C1 segment of cervical spinal cord (tissue), 14 donors: ENCODE measurements at regions not wholly inside any gene's neighbourhood (a gene's known extent, or its start where the extent isn't known, plus 50 kb on each side); places are given as distances from the start of the nearest gene placed in this dataset.

Experiments used
- DNase-seq, 14 donors: peaks; one replicate each; lab custom pipeline; 2025; lab: John Stamatoyannopoulos, UW

- no peak for DNase-seq
These were observed 147.3 kb upstream of the MAX start for GRCh38 chr14:65249471-65250161.

DNA sequence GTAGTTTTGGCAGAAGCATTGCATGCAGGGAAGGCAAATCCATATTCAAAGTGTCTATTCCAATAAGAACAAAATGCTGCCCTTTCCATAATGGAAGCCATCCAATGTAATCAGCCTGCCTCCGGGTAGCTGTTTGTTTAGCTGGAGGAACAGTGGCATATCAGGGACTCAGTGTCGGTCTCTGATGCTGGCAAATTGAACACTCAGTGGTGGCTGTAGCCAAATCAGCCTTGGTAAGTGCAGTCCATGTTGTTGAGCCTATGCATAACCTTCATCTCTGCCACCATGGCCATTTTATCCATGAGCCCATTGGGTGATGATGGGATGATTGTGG, 147.8 kb upstream of the MAX start:
- DNase-seq = no peak

DNA sequence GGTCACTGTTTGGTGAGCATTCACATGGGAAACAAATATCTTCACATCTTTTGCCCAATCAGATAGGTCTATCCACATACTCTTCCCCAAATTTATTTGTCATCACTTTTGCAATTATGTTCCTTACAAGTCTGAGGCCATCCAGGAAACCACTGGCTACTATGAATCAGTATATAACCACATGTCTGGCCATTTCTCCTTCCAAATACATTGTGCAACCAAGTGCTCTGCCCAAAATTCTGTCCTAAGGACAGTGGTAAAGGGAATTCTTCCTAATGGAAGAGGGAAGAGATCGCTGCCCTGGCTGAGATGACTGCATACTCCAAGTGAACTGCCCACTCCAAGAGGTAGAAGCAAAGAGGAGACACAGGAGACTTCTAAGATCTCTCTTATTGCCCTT, 148.9 kb upstream of the MAX start:
- DNase-seq = no peak

DNA sequence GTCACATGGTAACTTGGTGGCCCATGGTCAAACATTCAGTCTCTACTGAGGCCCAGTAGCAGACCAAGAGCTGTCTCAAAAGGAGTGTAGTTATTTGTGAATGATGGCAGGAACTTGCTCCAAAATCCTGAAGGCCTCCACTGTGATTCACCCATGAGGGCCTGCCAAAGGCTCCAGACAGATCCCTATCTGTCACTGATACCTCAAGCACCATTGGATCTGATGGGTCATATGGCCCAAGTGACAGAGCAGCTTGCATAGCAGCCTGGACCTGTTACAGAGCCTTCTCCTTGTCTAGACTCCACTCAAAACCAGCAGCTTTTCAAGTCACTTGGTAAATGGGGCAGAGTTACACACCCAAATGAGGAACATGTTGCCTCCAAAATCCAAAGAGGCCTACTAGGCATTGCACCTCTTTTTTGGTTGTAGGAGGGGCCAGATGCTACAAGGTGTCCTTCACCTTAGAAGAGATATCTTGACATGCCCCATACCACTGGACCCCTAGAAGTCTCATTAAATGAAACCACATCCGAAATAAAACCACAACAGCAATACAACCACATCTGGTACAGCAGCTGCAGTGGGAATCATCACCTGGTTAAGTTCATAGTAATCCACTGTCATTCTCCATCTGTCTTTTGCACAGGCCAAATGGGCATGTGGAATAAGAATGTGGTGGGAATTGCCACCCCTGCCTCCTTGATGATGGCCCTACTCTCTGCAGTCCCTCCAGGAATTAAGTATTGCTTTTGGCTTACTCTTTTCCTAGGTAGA, 150.4 kb upstream of the MAX start:
- no peak for DNase-seq

DNA sequence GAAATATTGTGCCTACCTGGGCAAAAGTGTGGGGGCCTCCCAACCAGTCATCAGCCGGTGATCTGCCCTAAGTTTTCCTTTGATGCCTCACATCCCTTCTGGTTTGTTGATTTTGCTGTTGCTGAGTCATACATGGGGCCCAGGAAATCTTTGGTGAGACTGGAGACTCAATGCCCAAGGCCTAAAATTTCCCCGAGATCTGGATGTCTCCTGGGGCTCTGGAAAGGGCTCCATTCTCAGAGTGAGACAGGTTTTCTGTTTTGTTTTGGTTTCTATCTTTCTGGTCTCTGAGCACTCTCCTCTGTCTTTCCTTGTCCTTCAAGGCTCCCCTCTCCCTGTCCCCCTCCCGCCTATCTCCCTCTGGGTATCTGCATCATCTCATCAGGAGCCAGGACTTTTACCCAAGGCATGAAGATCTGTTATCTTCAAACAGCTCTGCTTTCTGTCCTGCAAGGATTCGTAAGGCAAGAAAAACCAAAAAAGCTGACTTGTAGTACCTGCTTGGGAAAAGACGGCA, 152.8 kb upstream of the MAX start:
- DNase-seq = no peak

- no peak for DNase-seq
These were observed 153.5 kb upstream of the MAX start for GRCh38 chr14:65255583-65256461.

GRCh38 chr14:65256714-65257113, 154.4 kb upstream of the MAX start:
- DNase-seq = no peak

GRCh38 chr14:65257425-65257824, 155.1 kb upstream of the FUT8 start:
- DNase-seq = no peak

- DNase-seq = no peak
These were observed 154.1 kb upstream of the FUT8 start for GRCh38 chr14:65258391-65258790.

GRCh38 chr14:65259000-65259399, 153.5 kb upstream of the FUT8 start:
- DNase-seq = no peak

- no peak for DNase-seq
These were observed 151.7 kb upstream of the FUT8 start for GRCh38 chr14:65260786-65261185.

- DNase-seq = no peak
These were observed 151.1 kb upstream of the FUT8 start for GRCh38 chr14:65261425-65261920.

DNA sequence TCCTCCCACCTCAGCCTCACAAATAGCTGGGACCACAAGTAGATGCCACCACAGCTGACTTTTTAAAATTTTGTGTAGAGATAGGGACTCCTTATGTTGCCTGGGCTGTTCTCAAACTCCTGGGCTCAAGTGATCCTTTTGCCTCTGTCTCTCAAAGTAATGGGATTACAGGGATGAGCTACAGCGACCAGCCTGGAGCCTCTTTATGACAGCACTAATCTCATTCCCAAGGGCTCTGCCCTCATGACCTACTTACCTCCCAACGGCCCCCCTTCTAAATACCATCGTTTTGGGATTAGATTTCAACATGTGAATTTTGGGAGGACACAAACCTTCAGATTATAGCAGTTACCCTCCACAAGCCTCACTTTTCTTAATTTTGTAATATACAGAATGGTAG, 150.6 kb upstream of the FUT8 start:
- DNase-seq = no peak

DNA sequence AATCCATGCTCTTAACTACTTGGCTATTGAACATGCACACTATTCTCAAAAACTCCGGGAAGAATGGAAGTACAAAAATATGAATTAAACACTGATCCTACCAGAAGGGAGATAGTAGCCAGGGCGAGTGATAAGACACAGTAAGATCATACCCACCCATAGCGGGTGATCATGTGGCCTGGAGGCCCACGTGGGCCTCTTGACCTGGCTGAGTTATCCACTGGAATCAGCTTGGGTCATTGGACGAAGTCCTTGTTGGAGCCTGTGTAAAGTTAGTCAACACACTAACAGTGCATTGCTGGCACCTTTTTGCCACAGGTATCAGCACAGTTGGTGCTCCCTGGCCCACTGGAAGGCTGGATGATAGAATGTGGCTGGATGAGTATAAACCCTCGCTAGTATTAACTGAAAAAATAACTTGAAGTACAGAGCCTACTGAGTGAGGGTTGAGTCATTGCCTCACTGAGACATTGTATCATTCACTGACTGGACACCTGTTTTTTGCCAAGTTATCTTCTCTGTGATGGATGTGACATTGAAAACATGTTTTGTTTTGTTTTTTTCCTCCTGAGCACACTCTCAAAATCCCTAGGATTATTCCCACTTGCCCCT, 149.2 kb upstream of the FUT8 start:
- DNase-seq = no peak

- DNase-seq = no peak
These were observed 144.7 kb upstream of the FUT8 start for GRCh38 chr14:65267856-65268255.

DNA sequence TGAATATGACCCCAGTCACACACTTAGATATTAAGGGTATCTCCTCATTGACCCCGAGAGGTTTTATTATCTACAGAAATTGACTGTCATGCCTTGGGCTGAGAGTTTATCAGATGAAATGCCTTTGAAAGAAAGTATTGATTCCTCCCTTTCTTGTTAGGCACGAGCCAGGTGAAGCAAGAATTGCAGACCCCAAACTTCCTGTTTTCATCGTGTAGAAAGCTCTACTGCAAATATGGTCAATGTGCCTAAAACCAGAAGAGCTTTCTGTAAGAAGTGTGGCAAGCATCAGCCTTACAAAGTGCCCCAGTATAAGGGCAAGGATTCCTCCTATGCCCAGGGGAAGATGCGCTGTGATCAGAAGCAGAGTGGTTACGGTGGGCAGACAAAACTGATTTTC, 143.9 kb upstream of the FUT8 start:
- no peak for DNase-seq

DNA sequence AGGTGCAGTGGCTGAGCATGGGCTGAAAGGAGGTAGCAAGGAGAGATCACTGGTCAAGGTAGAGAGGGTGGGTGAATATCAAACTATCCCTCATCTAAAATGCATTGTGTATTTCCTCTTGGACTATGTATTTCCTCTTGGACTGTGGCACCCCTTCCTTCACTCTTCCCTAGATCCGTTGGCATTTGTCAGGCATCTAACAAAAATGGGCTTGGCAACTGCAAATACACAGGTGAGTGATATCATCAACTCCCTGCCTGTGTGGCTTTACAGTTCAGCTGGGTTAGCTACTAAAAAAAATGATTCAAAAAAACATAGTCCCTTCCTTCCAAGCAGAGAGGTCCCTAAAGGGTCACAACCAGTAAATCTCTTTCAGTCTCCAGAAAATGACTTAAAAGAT, 142.8 kb upstream of the FUT8 start:
- DNase-seq = no peak

DNA sequence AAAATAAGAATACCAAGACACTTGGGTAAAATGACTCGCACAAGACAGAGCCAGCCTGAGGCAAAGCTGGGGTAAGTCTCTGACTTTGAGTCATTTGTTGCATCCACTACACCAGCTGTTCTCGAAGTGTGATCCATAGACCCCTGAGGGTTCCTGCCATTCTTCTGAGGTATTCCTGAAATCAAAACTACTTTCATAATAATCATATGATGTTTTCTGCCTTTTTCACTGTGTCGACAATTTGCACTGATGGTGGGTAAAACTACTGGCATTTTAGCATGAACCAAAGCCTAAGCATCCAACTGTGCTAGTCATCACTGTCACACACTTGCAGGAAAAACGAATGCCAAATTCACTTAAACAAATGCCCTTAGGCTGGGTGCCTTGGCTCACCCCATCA, 135.5 kb upstream of the FUT8 start:
- no peak for DNase-seq

DNA sequence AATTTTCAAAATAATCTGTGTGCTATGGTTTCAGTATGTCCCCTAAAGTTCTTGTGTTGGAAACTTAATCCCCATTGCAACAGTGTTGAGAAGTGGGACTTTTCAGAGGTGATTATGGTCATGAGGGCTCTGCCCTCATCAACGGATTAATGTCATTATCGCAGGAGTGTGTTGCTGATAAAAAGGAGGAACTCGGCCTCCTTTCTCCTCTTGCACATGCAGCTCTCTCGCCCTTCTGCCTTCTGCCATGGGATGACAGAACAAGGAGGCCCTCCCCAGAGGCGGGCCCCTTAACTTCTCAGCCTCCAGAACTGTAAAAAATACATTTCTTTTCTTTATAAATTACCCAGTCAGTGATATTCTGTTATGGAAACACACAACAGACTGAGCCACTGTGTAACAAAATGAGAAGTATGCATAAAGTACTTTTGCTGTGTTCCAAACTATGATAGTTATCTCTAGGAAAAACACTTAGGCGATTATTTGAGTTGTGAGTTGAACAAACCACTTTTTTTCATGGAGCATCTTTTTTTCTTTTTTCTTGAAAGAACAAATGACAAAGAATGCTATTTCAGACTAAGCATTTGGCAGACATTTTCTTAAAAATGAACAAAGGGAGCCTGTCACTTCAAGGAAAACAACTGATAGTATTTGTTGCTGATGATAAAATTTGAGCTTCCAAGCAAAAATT, 134.8 kb upstream of the FUT8 start:
- peak in 2 of 14 donors; percentile 20 to 41 for DNase-seq

DNA sequence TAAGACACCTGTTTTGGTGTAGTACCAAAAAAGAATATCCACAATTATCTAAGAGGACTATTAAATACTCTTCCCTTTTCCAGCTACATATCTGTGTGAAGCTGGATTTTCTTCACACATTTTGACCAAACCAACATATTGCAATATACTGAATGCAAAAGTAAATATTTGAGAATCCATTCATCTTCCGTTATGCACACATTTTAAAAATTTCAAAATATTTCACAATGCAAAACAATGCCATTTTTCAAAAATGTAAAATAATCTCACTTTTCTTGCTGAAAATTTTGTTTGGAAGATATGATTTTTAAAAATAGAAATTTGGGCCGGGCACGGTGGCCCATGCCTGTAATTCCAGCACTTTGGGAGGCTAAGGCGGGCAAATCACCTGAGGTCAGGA, 133.9 kb upstream of the FUT8 start:
- DNase-seq = no peak

- peak in 1 of 14 donors; percentile 16 for DNase-seq
These were observed 133.0 kb upstream of the FUT8 start for GRCh38 chr14:65279510-65279909.
